ENCODE measurements at regions not wholly inside any gene's neighbourhood (a gene's known extent, or its start where the extent isn't known, plus 50 kb on each side); places are given as distances from the start of the nearest gene placed in this dataset.

- DNase-seq: no peak
Observed at GRCh38 chr21:32132409-32132808, 146.4 kb downstream of the MIS18A start.

GRCh38 chr21:32131960-32132359, 146.9 kb downstream of the MIS18A start:
- DNase-seq: no peak

DNA sequence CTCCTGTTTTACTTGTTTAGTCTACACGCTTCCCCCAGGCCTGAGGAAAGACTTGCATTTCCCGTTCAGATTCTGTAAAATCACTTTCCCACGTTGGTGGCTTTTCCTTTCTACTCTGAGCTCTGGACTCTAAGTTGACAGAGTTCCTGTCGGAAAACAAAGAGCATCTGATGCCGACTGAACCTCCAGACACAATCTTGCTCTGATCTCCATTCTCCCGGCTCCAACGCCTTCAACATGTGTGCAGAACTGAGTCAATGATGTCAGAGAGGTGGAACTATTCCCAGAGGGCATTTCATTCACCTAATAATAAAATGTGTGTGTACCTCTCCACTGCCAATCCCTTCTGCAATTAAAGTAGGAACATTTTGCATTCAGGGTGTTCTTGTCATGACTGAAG, 147.7 kb downstream of the MIS18A start:
- no peak for DNase-seq

DNA sequence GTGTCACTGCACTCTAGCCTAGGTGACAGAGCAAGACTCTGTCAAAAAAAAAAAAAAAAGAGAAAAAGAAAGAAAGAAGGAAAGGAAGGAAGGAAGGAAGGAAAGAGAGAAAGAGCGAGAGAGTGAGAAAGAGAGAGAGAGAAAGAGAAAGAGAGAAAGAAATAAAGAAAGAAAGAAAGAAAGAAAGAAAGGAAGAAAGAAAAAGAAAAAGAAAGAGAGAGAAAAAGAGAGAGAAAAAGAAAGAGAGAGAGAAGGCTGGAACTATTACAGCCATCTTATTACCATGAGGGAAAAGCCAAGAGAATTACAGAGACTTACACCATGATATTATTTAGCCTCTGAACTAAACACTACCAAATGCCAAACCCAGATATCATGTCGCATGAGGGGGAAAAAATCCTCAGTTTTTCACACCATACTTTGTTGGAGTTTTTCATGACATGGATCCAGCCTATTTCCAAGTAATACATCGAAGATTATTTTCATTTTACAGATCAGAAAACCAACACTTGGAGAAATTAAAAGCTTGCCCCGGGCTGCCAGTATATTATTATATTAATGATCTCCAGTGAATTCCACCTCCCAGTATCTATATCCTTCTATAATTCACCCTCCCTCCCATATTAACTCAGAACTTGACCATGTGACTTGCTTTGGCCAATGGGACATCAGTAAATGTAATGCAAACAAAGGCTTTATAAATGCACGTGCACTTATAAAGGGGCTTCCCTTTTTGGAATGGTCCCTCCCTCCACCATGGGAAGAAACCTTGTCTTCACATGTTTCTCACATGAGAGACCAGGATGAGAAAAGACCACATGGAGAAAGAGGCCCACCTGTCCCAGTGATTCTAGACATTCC, 148.6 kb downstream of the MIS18A start:
- DNase-seq: no peak

DNA sequence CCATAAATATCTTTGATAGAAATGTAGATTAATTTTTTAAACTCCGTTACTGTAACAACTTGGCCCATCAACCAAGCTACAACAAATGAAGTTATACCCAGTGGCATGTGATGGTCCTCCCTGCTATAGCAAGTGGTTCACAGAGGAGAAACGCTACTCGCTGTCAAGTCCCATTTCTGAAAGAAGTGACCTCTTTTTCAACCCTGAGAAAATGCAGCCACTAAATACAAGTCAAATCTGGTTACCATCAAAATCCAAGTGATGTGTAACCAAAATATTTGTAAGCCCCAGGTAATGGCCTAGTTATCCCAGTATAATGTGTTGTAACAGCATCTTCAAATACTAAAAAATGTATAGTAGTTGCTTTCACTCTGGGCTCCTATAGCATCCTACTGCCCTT, 151.8 kb downstream of the MIS18A start:
- no peak for DNase-seq

GRCh38 chr21:32122082-32122481, 156.8 kb downstream of the MIS18A start:
- DNase-seq: no peak

GRCh38 chr21:32120230-32120629, 158.6 kb downstream of the MIS18A start:
- no peak for DNase-seq

- DNase-seq: no peak
Observed at GRCh38 chr21:32119811-32120210, 159.0 kb downstream of the MIS18A start.

GRCh38 chr21:32119389-32119788, 159.5 kb downstream of the MIS18A start:
- no peak for DNase-seq

GRCh38 chr21:32114419-32115035, 164.3 kb downstream of the MIS18A start:
- no peak for DNase-seq

GRCh38 chr21:32113486-32113885, 165.4 kb downstream of the MIS18A start:
- DNase-seq: no peak

- DNase-seq: peak; percentile 58
Observed at GRCh38 chr21:32112195-32112594, 166.7 kb downstream of the MIS18A start.

- no peak for DNase-seq
Observed at GRCh38 chr21:32108566-32108965, 170.3 kb downstream of the MIS18A start.

DNA sequence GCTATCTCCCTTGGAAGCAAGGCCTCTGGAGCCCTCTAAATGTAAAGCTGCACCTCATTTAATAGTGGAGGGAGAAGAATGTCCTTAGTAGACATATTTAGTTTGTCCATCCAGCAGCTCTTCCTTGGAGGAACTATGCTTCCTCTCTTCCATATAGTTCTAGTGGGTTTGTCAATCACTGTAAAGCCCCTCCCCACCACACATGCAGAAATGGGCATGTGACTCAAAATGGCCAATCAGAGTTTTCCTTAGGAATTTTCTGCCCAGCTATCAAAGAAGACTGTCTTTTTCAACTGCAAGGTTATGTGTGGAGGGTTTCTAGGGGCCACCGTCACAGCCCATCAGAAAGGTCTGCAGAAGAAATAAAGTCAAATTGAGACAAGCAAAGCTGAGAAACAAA, 175.5 kb downstream of the MIS18A start:
- DNase-seq: no peak

DNA sequence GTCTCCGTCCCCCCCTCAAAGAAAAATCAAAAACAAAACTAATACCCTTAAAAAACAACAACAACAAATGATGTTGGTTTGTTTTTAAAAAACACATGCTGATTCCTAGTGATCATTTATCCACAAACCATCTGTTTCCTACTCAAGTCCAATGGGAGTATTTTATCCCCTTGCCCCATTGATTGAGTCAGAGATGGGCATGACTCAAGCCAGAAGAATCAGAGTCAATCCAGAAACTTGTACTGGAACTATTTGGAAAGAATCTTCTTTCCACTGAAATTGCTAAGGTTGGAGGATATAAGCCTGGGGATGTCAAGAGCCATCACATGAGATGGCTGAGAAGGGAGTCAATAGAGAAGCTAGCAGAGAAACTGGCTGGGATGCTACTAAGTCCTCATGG, 176.4 kb downstream of the MIS18A start:
- no peak for DNase-seq

DNA sequence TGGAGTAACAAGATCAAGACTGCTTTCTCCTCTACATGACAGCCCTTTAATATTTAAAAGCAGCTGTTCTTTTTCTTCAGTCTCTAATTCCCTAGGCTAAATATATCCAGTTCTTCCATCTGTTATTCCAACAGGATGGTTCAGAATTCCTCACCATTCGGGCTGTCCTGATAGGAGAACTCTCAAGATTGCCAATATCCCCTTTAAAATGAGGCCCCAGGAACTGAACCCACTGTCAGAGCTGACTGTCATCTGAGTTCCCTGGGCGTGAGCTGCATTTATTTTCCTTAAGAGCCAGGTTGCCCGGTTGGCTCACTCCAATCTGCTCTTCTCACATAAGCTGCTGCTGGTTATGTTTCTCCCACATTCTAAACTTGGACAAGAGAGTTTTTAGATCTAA, 177.6 kb downstream of the MIS18A start:
- no peak for DNase-seq

DNA sequence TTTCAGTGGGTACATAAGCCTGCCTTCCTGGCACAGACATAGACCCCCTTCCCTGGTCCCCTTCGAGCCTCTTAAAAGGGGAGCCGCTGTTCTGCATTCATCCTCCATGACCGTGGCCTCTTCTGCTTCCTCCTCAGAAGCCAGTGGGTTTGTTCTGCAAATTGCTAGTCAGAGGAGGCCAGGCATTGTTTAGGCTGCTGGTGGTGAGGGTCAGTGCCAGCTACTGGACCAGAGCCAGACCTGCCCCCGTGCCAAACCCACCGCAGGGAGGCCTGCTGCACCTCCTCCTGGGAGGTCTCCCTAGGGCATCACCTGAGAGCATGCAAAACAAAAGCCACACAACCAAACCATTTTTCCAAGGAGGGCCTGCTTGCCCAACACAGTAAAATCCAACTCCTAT, 178.4 kb downstream of the MIS18A start:
- DNase-seq: no peak

- no peak for DNase-seq
Observed at GRCh38 chr21:32099812-32100416, 178.9 kb downstream of the MIS18A start.

- DNase-seq: peak; percentile 21
Observed at GRCh38 chr21:32096411-32096810, 182.4 kb downstream of the MIS18A start.

- DNase-seq: no peak
Observed at GRCh38 chr21:32094804-32095203, 184.0 kb downstream of the MIS18A start.

DNA sequence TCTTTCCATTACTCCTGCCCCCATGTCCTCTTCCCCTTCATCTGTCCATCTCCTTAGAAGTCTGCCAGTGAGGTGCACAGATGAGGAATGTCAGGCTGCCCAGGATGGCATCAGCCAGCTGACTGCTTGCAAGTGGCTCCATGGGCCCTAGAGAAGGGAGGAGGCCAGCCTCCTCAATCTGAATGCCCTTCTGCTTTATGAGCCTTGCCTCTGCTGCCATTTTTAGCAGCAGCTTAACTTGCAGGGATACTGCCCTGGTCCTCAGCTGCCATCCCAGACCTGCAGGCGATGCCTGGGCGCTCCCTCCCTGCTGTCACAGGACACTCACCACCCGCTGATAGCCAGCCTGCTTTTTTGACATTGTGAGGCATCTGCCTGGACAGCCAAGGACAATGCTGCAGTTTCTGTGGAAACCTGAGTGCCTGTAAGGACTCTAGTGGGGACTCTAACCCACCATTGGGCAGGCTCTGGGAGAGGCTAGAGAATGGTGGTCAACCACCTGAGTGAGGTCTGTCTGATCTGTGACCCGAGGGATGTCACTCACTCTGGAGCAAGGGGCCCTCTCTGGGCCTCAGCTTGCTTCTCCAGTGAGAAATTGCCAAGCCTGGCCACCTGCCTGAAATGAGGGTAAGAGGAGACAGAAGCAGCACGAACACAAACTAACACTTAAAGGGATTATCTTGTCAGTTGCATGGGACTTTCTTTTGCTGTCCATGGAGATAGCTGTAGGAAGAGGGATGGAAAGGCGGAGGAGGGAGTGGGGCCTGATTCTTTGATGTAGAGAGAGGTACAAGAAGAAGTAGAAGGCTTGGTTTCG, 185.0 kb downstream of the MIS18A start:
- no peak for DNase-seq

GRCh38 chr21:32090956-32091355, 187.9 kb downstream of the MIS18A start:
- no peak for DNase-seq

DNA sequence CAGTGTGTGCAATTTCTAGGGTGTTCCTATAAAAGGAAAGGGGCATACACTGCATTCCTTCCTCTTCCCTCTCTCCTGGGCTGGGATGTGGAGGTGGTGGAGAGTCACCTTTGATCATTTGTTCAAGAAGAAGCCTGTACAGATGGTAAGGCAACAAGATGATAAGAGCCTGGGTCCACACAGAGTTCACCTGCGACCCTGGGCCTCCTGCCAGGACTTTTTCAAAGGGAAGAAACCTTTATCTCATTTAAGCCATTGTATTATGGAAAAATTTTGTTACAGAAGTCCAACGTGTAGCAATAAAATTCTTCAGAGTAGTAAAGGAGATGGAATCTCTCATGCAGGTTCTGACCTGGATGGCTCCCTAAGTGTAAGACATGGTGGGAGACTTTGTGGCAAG, 189.1 kb downstream of the MIS18A start:
- no peak for DNase-seq

All from NCI-H510A (cell line).